ENCODE measurements at regions not wholly inside any gene's neighbourhood (a gene's known extent, or its start where the extent isn't known, plus 50 kb on each side); places are given as distances from the start of the nearest gene placed in this dataset.

GRCh38 chr20:21020659-21021471 is 85.3 kb downstream of the LINC00237 start:
- TF ChIP-seq POLR2AphosphoS5 (IDR thresholded peaks at IDR 0.05) (no peak), CTCF (IDR thresholded peaks at IDR 0.05) (no peak), POLR2A (IDR thresholded peaks at IDR 0.05) (no peak)

All from breast epithelium (tissue), 3 donors.